ENCODE measurements at regions not wholly inside any gene's neighbourhood (a gene's known extent, or its start where the extent isn't known, plus 50 kb on each side); places are given as distances from the start of the nearest gene placed in this dataset.

DNA sequence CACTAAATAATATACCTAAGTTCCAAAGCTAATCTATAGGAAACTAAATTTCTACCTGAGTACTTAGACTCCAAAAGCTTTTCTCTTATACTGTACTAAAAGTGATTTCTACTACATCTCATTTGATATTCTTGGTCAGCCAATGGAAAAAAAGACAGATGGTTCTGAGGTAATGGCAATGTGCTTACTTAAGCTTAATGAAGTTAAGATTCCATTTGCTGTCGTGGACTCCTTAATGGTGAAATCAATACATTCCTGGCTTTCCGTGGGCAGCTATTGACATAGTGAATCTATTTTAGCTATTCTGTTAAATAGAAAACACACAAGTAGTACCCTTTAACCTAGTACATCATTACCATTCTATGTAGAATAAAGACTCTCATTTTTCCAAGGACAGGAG is 1825.6 kb upstream of the CDH9 start:
- peaks cover 15% of the 10 kb centered on the region for H3K36me3 Mint-ChIP-seq
- H3K27me3 Mint-ChIP-seq (ENCODE audit: low read depth in 2 of 2): no peaks in the 10 kb centered on the region
- H3K4me1 Mint-ChIP-seq: no peaks in the 10 kb centered on the region
- Histone ChIP-seq H3K4me1 (ENCODE audit: control insufficient read depth, insufficient read depth, low read length) (no peaks in the 10 kb centered on the region), H3K4me3 (ENCODE audit: low read length) (no peak overlapping the region), H3K27ac (ENCODE audit: low read length) (no peak overlapping the region), H3K9me3 (ENCODE audit: control insufficient read depth, insufficient read depth, low read length) (no peaks in the 10 kb centered on the region), H3K36me3 (ENCODE audit: control insufficient read depth, insufficient read depth, low read length) (no peaks in the 10 kb centered on the region), H3K27me3 (ENCODE audit: control insufficient read depth, insufficient read depth, low read length) (no peaks in the 10 kb centered on the region)
- DNase-seq: no peak
- 100% methylated on average over 2 of the region's 2 CpGs for WGBS (ENCODE audit: insufficient coverage)
- no peak overlapping the region for H3K4me3 Mint-ChIP-seq
- no peak for ATAC-seq
- H3K9me3 Mint-ChIP-seq: peaks cover 10 to 13% of the 10 kb centered on the region in 2 donors
- intact Hi-C loops (cut with micrococcal nuclease): no loop called here
- TF ChIP-seq CTCF (IDR thresholded peaks at IDR 0.05): no peak
- no peak overlapping the region for H3K27ac Mint-ChIP-seq

DNA sequence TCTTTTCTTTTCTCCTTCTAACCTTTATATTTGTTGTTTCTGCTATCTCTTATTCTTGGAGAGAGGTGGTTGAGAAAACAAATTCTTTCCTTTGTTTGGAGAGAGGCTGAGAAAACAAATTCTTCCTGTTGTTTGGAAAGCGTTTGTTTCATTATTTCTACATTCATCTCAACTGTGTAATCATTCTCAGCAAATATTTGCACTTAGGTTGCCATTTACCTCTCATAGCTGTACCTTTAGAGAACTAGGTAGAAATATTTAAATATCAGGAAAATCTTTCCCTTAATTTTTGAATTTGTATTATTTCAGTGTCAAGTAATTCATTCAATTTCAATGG is 1824.4 kb upstream of the CDH9 start:
- Histone ChIP-seq H3K36me3 (ENCODE audit: control insufficient read depth, insufficient read depth, low read length) (no peaks in the 10 kb centered on the region), H3K4me3 (ENCODE audit: low read length) (no peak overlapping the region), H3K27ac (ENCODE audit: low read length) (no peak overlapping the region), H3K4me1 (ENCODE audit: control insufficient read depth, insufficient read depth, low read length) (no peaks in the 10 kb centered on the region), H3K9me3 (ENCODE audit: control insufficient read depth, insufficient read depth, low read length) (peaks cover 6% of the 10 kb centered on the region), H3K27me3 (ENCODE audit: control insufficient read depth, insufficient read depth, low read length) (no peaks in the 10 kb centered on the region)
- Mint-ChIP-seq H3K27ac (no peak overlapping the region), H3K36me3 (peaks cover 16% of the 10 kb centered on the region), H3K4me1 (no peaks in the 10 kb centered on the region), H3K27me3 (ENCODE audit: low read depth in 2 of 2) (no peaks in the 10 kb centered on the region), H3K9me3 (peaks cover 10 to 15% of the 10 kb centered on the region in 2 donors), H3K4me3 (no peak overlapping the region)
- DNase-seq (no peak), ATAC-seq (no peak)
- intact Hi-C loops (cut with micrococcal nuclease): no loop called here
- TF ChIP-seq CTCF (IDR thresholded peaks at IDR 0.05): no peak
- no CpG with 5 or more reads among the region's 1 CpG for WGBS (ENCODE audit: insufficient coverage)

- Histone ChIP-seq H3K9me3 (ENCODE audit: control insufficient read depth, insufficient read depth, low read length) (peaks cover 6% of the 10 kb centered on the region), H3K4me1 (ENCODE audit: control insufficient read depth, insufficient read depth, low read length) (no peaks in the 10 kb centered on the region), H3K27me3 (ENCODE audit: control insufficient read depth, insufficient read depth, low read length) (no peaks in the 10 kb centered on the region), H3K36me3 (ENCODE audit: control insufficient read depth, insufficient read depth, low read length) (no peaks in the 10 kb centered on the region), H3K27ac (ENCODE audit: low read length) (no peak overlapping the region), H3K4me3 (ENCODE audit: low read length) (no peak overlapping the region)
- WGBS (ENCODE audit: insufficient coverage): 95% methylated on average over 12 of the region's 12 CpGs
- no peak overlapping the region for H3K27ac Mint-ChIP-seq
- H3K36me3 Mint-ChIP-seq: peaks cover 16% of the 10 kb centered on the region
- no peak for ATAC-seq
- no peak overlapping the region for H3K4me3 Mint-ChIP-seq
- no peak for DNase-seq
- intact Hi-C loops (cut with micrococcal nuclease): no loop called here
- TF ChIP-seq CTCF (IDR thresholded peaks at IDR 0.05): no peak
- H3K4me1 Mint-ChIP-seq: no peaks in the 10 kb centered on the region
- peaks cover 8 to 18% of the 10 kb centered on the region in 2 donors for H3K9me3 Mint-ChIP-seq
- no peaks in the 10 kb centered on the region for H3K27me3 Mint-ChIP-seq (ENCODE audit: low read depth in 2 of 2)
These were observed 1823.9 kb upstream of the CDH9 start for GRCh38 chr5:28862137-28862859.

- H3K9me3 Mint-ChIP-seq: peaks cover 15 to 34% of the 10 kb centered on the region in 2 donors
- DNase-seq: no peak
- no CpG with 5 or more reads among the region's 1 CpG for WGBS (ENCODE audit: insufficient coverage)
- no peak for ATAC-seq
- no peaks in the 10 kb centered on the region for H3K27me3 Mint-ChIP-seq (ENCODE audit: low read depth in 2 of 2)
- intact Hi-C loops (cut with micrococcal nuclease): no loop called here
- Histone ChIP-seq H3K9me3 (ENCODE audit: control insufficient read depth, insufficient read depth, low read length) (peaks cover 10% of the 10 kb centered on the region), H3K4me1 (ENCODE audit: control insufficient read depth, insufficient read depth, low read length) (no peaks in the 10 kb centered on the region), H3K4me3 (ENCODE audit: low read length) (no peak overlapping the region), H3K36me3 (ENCODE audit: control insufficient read depth, insufficient read depth, low read length) (no peaks in the 10 kb centered on the region), H3K27me3 (ENCODE audit: control insufficient read depth, insufficient read depth, low read length) (no peaks in the 10 kb centered on the region), H3K27ac (ENCODE audit: low read length) (no peak overlapping the region)
- H3K4me1 Mint-ChIP-seq: no peaks in the 10 kb centered on the region
- H3K27ac Mint-ChIP-seq: no peak overlapping the region
- H3K36me3 Mint-ChIP-seq: peaks cover 6% of the 10 kb centered on the region
- no peak overlapping the region for H3K4me3 Mint-ChIP-seq
- no peak for TF ChIP-seq CTCF (IDR thresholded peaks at IDR 0.05)
These were observed 1817.2 kb upstream of the CDH9 start for GRCh38 chr5:28855626-28856025.
